Esophagus muscularis mucosa (tissue), 4 donors: ENCODE measurements at regions not wholly inside any gene's neighbourhood (a gene's known extent, or its start where the extent isn't known, plus 50 kb on each side); places are given as distances from the start of the nearest gene placed in this dataset.

ENCODE experiments used
- DNase-seq: peaks from one replicate; pipeline ENCODE4 v3.0.0-alpha.2; 2017; ENCODE audit errors: extremely low spot score
- H3K27ac ChIP-seq, 4 donors: fragments of 200-600 bp; sonication (generic); replicated peaks in 1 of 4; 1 replicate in 3 of 4; 2 replicates in 1 of 4; pipeline ENCODE4 v1.5.1; 2016 to 2019; ENCODE audit warnings: mild to moderate bottlenecking in 1 of 4
- H3K27me3 ChIP-seq, 4 donors: fragments of 200-600 bp; sonication (generic); one replicate each; pipeline versions ENCODE4 v1.5.1 to v1.6.0; 2016 to 2019
- H3K36me3 ChIP-seq, 4 donors: fragments of 200-600 bp; sonication (generic); one replicate each; pipeline ENCODE4 v1.5.1; 2016 to 2019
- H3K4me1 ChIP-seq, 4 donors: fragments of 200-600 bp; sonication (generic); one replicate each; pipeline ENCODE4 v1.5.1; 2016 to 2019
- H3K4me3 ChIP-seq, 4 donors: fragments of 200-600 bp; sonication (generic); 1 replicate in 2 of 4; 2 replicates in 2 of 4; pipeline ENCODE4 v1.5.1; 2016 to 2019; ENCODE audit warnings: mild to moderate bottlenecking in 4 of 4, moderate library complexity in 1 of 4
- H3K9me3 ChIP-seq, 4 donors: fragments of 200-600 bp; sonication (generic); 1 replicate in 3 of 4; 2 replicates in 1 of 4; pipeline ENCODE4 v1.5.1; 2016 to 2019
- EP300 ChIP-seq: sonication (generic); formaldehyde crosslinking; IDR thresholded peaks from one replicate; pipeline ENCODE4 v1.6.1; 2017; ENCODE audit warnings: antibody characterized with exemption
- POLR2A ChIP-seq: fragments of 450-650 bp; IDR thresholded peaks from one replicate; pipeline ENCODE4 v1.6.1; 2017; ENCODE audit warnings: antibody characterized with exemption, moderate library complexity, mild to moderate bottlenecking, low read depth
- POLR2AphosphoS5 ChIP-seq, 2 donors: sonication (generic); formaldehyde crosslinking; IDR thresholded peaks; one replicate each; pipeline ENCODE4 v1.6.1; 2017; ENCODE audit warnings: antibody characterized with exemption in 2 of 2
- WGBS: methylation state at CpG from one replicate; pipeline ENCODE4 v1.1.5; 2018; 5-methylcytosine and 5-hydroxymethylcytosine counted together
- intact Hi-C: fragments of 100-400 bp; cut with DNase I; formaldehyde crosslinking; loops from one replicate; pipeline ENCODE4 v1.15.1; 2023
- TF ChIP-seq, protein P1 (sequence below), 3 experiments: fragments of 200-600 bp in 2 of 3; fragments of 450-650 bp in 1 of 3; sonication (generic) in 2 of 3; IDR thresholded peaks; one replicate each; pipeline ENCODE4 v1.5.1; 2017 to 2019; ENCODE audit warnings: antibody characterized with exemption in 3 of 3, mild to moderate bottlenecking in 2 of 3, moderate library complexity in 1 of 3

DNA sequence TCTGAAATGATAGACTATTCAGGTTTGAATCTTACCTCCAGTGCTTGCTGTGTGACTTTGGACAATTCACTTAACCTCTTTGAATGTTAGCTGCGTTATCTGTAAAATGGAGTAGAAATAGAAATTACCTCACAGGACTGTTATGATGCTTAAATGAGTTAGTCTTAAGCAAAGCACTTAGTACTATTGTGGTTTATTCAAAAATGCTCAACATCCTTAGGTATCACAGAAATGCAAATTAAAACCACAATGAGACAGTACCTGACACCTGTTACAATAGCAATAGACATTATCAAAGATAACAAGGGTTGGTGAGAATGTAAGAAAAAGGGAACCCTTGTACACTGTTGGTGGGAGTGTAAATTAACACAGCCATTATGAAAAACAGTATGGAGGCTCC is 77.6 kb upstream of the FREM1 start:
- no peak for DNase-seq
- no peaks in the 10 kb centered on the region for H3K27me3 ChIP-seq
- H3K36me3 ChIP-seq = no peaks in the 10 kb centered on the region
- H3K4me1 ChIP-seq = peaks cover 0 to 6% (median 5%) of the 10 kb centered on the region in 4 donors
- no peak overlapping the region for H3K27ac ChIP-seq
- intact Hi-C loops = no loop called here
- no peaks in the 10 kb centered on the region for H3K9me3 ChIP-seq
- WGBS = 93% methylated on average over 1 of the region's 1 CpG
- no peak overlapping the region for H3K4me3 ChIP-seq
- TF ChIP-seq, protein P1, sequence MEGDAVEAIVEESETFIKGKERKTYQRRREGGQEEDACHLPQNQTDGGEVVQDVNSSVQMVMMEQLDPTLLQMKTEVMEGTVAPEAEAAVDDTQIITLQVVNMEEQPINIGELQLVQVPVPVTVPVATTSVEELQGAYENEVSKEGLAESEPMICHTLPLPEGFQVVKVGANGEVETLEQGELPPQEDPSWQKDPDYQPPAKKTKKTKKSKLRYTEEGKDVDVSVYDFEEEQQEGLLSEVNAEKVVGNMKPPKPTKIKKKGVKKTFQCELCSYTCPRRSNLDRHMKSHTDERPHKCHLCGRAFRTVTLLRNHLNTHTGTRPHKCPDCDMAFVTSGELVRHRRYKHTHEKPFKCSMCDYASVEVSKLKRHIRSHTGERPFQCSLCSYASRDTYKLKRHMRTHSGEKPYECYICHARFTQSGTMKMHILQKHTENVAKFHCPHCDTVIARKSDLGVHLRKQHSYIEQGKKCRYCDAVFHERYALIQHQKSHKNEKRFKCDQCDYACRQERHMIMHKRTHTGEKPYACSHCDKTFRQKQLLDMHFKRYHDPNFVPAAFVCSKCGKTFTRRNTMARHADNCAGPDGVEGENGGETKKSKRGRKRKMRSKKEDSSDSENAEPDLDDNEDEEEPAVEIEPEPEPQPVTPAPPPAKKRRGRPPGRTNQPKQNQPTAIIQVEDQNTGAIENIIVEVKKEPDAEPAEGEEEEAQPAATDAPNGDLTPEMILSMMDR (IDR thresholded peaks at IDR 0.05) = no peak
- no peak for TF ChIP-seq EP300
- no peak for TF ChIP-seq POLR2A
- TF ChIP-seq POLR2AphosphoS5 (IDR thresholded peaks at IDR 0.05) = no peak

DNA sequence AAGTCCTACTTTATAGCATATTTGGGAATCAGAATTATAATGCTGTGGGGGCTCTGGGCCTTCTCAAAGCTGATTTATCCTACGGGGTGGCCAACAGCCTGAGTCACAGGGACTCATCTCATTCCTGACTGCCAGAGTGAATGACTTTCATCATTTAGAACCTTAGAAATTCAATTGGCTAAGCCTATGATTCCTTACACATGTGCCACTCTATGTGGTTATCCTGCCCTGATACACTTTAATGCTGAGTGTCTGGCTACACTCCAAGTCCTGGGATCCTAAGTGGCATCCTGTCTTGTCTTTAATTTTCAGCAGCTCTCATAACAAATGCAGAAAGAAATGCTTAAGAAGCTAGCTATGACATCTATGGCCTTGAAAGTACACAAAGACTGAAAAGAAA is 75.2 kb upstream of the FREM1 start:
- WGBS = 82% methylated on average over 1 of the region's 1 CpG
- Histone ChIP-seq H3K4me1 (no peaks in the 10 kb centered on the region), H3K27ac (no peak overlapping the region), H3K36me3 (no peaks in the 10 kb centered on the region), H3K27me3 (no peaks in the 10 kb centered on the region), H3K4me3 (no peak overlapping the region), H3K9me3 (no peaks in the 10 kb centered on the region)
- TF ChIP-seq EP300 = no peak
- TF ChIP-seq POLR2AphosphoS5 (IDR thresholded peaks at IDR 0.05) = no peak
- no peak for TF ChIP-seq POLR2A
- TF ChIP-seq, protein P1 (IDR thresholded peaks at IDR 0.05) = no peak
- no peak for DNase-seq
- intact Hi-C loops = no loop called here

DNA sequence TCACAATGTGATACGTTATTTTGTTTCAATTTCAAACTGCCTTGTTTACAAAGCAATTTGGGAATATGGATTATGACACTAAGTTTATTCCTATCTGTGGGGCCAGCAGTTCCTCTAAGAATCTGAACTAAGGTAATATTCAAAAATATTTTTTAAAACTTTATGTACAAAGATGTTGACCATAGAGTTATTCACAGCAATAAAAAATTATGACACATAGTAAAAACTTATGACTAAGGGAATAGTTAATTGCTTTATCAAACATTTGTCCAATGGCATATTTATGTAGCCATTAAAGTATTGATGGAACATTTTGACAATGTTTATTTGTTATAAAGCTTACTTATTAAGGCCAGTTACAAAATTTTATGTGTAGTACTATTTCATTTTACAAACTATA is 73.4 kb upstream of the FREM1 start:
- H3K27me3 ChIP-seq = no peaks in the 10 kb centered on the region
- H3K27ac ChIP-seq = no peak overlapping the region
- no peak overlapping the region for H3K4me3 ChIP-seq
- H3K36me3 ChIP-seq = no peaks in the 10 kb centered on the region
- H3K4me1 ChIP-seq = no peaks in the 10 kb centered on the region
- 87% methylated on average over 1 of the region's 1 CpG for WGBS
- TF ChIP-seq EP300 (no peak), POLR2A (no peak), POLR2AphosphoS5 (IDR thresholded peaks at IDR 0.05) (no peak)
- TF ChIP-seq, protein P1 (IDR thresholded peaks at IDR 0.05) = no peak
- no peak for DNase-seq
- intact Hi-C loops = no loop called here
- H3K9me3 ChIP-seq = no peaks in the 10 kb centered on the region

DNA sequence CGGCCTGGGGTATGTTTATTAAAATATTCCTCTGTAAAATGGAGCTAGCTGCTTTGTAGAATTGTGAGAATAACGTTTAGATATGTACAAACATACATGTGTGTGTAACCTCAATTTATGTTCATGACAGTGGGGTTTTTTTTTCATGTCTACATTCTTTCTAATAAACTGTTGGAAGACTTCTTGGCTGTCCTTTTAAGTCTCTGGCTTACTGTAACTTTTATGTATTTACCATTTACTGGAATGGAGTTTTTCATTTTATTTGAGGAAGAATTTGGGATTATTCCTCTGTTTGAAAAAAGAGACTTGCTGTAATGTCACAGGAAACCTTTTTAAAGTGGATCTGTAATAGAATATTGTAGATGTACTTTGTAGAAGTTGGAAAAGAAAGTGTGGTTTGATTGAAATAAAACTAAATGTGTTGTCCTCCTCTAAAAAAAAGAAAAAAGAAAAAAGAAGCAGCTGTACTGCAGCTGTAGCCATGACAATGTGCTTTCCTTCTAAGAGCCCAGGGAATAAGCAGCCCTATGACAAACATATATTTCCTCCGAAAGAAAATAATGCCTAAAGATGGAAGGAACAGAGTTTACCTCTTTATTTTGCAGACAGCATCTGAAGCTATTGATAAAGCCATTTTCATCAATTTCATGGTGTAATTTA is 71.2 kb upstream of the FREM1 start:
- Histone ChIP-seq H3K9me3 (no peaks in the 10 kb centered on the region), H3K4me3 (no peak overlapping the region), H3K36me3 (no peaks in the 10 kb centered on the region), H3K27ac (no peak overlapping the region), H3K27me3 (no peaks in the 10 kb centered on the region), H3K4me1 (no peaks in the 10 kb centered on the region)
- TF ChIP-seq EP300 = no peak
- TF ChIP-seq POLR2AphosphoS5 (IDR thresholded peaks at IDR 0.05) = no peak
- TF ChIP-seq POLR2A = no peak
- TF ChIP-seq, protein P1 (IDR thresholded peaks at IDR 0.05) = no peak
- WGBS = 62% methylated on average over 3 of the region's 3 CpGs
- intact Hi-C loops = no loop called here
- DNase-seq = no peak
